Mesenchymal stem cell (in vitro differentiated cells and primary cell): ENCODE measurements at regions not wholly inside any gene's neighbourhood (a gene's known extent, or its start where the extent isn't known, plus 50 kb on each side); places are given as distances from the start of the nearest gene placed in this dataset.

Experiments
- DNase-seq: peaks from one replicate; pipeline ENCODE4 v3.0.0-alpha.2; 2013
- H2AFZ ChIP-seq: one replicate; pipeline ENCODE4 v1.6.1; 2013; ENCODE audit warnings: low read depth, mild to moderate bottlenecking, control low read depth, inconsistent platforms, low read length, moderate library complexity
- H2AK5ac ChIP-seq: 2 replicates; pipeline ENCODE4 v1.6.1; 2013; ENCODE audit warnings: low read length, moderate library complexity, mild to moderate bottlenecking, inconsistent platforms; ENCODE audit not compliant: severe bottlenecking
- H2BK120ac ChIP-seq: one replicate; pipeline ENCODE4 v1.6.1; 2013; ENCODE audit warnings: low read depth, mild to moderate bottlenecking, inconsistent platforms, low read length, moderate library complexity
- H2BK12ac ChIP-seq, 2 experiments: one replicate each; pipeline ENCODE4 v1.6.1; 2013; ENCODE audit warnings: inconsistent platforms in 2 of 2, low read length in 2 of 2, mild to moderate bottlenecking in 2 of 2, moderate library complexity in 2 of 2, control low read depth in 1 of 2
- H2BK15ac ChIP-seq: one replicate; pipeline ENCODE4 v1.6.1; 2013; ENCODE audit warnings: mild to moderate bottlenecking, low read depth, inconsistent platforms; ENCODE audit not compliant: poor library complexity, severe bottlenecking
- H2BK5ac ChIP-seq: 2 replicates; pipeline ENCODE4 v1.6.1; 2013; ENCODE audit warnings: low read depth, mild to moderate bottlenecking, low read length, control low read depth, inconsistent platforms; ENCODE audit not compliant: poor library complexity, severe bottlenecking
- H3K14ac ChIP-seq, 2 experiments: one replicate each; pipeline ENCODE4 v1.6.1; 2013; ENCODE audit warnings: inconsistent platforms in 2 of 2, low read length in 2 of 2, control low read depth in 1 of 2, mild to moderate bottlenecking in 1 of 2, moderate library complexity in 1 of 2
- H3K18ac ChIP-seq, 2 experiments: one replicate each; pipeline ENCODE4 v1.6.1; 2013; ENCODE audit warnings: inconsistent platforms in 2 of 2, low read length in 2 of 2, control low read depth in 1 of 2, low read depth in 1 of 2, mild to moderate bottlenecking in 1 of 2
- H3K23ac ChIP-seq, 2 experiments: one replicate each; pipeline ENCODE4 v1.6.1; 2013; ENCODE audit warnings: inconsistent platforms in 2 of 2, low read length in 2 of 2, mild to moderate bottlenecking in 2 of 2, moderate library complexity in 2 of 2, control low read depth in 1 of 2
- H3K27ac ChIP-seq: 2 replicates; pipeline ENCODE4 v1.5.1; 2013; ENCODE audit warnings: mild to moderate bottlenecking, moderate library complexity, low read length, control low read depth, inconsistent platforms; ENCODE audit not compliant: poor library complexity, severe bottlenecking
- H3K27me3 ChIP-seq, 2 experiments: 2 replicates each; pipeline versions ENCODE4 v1.6.1 to v1.7.0; 2013; ENCODE audit warnings: low read length in 2 of 2, mild to moderate bottlenecking in 2 of 2, moderate library complexity in 2 of 2, control low read depth in 1 of 2, inconsistent platforms in 1 of 2; ENCODE audit not compliant: control insufficient read depth in 1 of 2, insufficient read depth in 1 of 2
- H3K36me3 ChIP-seq, 2 experiments: 2 replicates each; pipeline versions ENCODE4 v1.6.1 to v1.7.0; 2013; ENCODE audit warnings: low read length in 2 of 2, control low read depth in 1 of 2, inconsistent platforms in 1 of 2, low read depth in 1 of 2, mild to moderate bottlenecking in 1 of 2; ENCODE audit not compliant: insufficient read depth in 2 of 2, control insufficient read depth in 1 of 2
- H3K4ac ChIP-seq, 2 experiments: one replicate each; pipeline ENCODE4 v1.6.1; 2013; ENCODE audit warnings: inconsistent platforms in 2 of 2, low read length in 2 of 2, mild to moderate bottlenecking in 2 of 2, moderate library complexity in 2 of 2, control low read depth in 1 of 2, low read depth in 1 of 2
- H3K4me1 ChIP-seq: 2 replicates; pipeline ENCODE4 v1.6.1; 2013; ENCODE audit warnings: low read depth, low read length, control low read depth; ENCODE audit not compliant: control insufficient read depth, insufficient read depth
- H3K4me2 ChIP-seq: 2 replicates; pipeline ENCODE4 v1.6.1; 2013; ENCODE audit warnings: low read length, mild to moderate bottlenecking, inconsistent platforms; ENCODE audit not compliant: poor library complexity, severe bottlenecking
- H3K4me3 ChIP-seq, 2 experiments: 2 replicates each; pipeline versions ENCODE4 v1.5.1 to v1.7.0; 2013; ENCODE audit warnings: low read length in 2 of 2, mild to moderate bottlenecking in 2 of 2, control low read depth in 1 of 2, low read depth in 1 of 2; ENCODE audit not compliant: insufficient read depth in 1 of 2
- H3K79me1 ChIP-seq: replicated peaks from 2 replicates; pipeline ENCODE4 v1.6.1; 2013; ENCODE audit warnings: mild to moderate bottlenecking, control low read depth, low read length, inconsistent platforms; ENCODE audit not compliant: poor library complexity, severe bottlenecking
- H3K9ac ChIP-seq: 2 replicates; pipeline ENCODE4 v1.7.0; 2013; ENCODE audit warnings: mild to moderate bottlenecking, low read length, moderate library complexity
- H3K9me3 ChIP-seq: 2 replicates; pipeline ENCODE4 v1.7.0; 2013; ENCODE audit warnings: mild to moderate bottlenecking, low read length; ENCODE audit not compliant: control insufficient read depth
- H4K8ac ChIP-seq: one replicate; pipeline ENCODE4 v1.6.1; 2013; ENCODE audit warnings: inconsistent platforms, mild to moderate bottlenecking, low read length, moderate library complexity
- H4K91ac ChIP-seq: one replicate; pipeline ENCODE4 v1.6.1; 2013; ENCODE audit warnings: mild to moderate bottlenecking, low read length, inconsistent platforms
- WGBS: methylation state at CpG from one replicate; pipeline ENCODE4 v1.1.7; 2013; ENCODE audit warnings: mixed read lengths; 5-methylcytosine and 5-hydroxymethylcytosine counted together

DNA sequence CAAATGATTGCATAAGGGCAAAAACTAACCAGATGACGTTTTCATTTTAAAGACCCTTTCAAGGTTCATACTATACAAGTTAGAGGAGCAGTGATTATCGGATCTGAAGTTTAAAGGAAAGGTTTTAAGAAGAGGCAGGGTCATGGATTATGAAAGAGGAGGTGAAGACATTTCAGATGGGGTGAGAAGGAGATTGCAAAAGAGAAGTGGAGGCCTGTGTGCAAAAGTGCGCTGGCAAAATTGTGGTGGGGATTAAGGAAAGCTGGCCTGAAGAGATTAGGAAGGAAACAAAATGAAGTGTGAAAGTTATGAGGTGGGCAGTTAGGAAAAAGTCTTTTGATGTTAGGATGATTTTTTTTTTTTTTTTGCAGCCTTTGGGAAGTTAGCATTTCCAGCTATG, 935.7 kb upstream of the FAM98A start:
- Histone ChIP-seq H3K9me3 (peaks cover 30% of the 10 kb centered on the region), H3K4me3 (no peak overlapping the region), H3K79me1 (no peaks in the 10 kb centered on the region), H2BK120ac (no peak overlapping the region), H2AFZ (no peak overlapping the region), H3K27ac (no peak overlapping the region), H3K9ac (no peak overlapping the region), H2AK5ac (no peak overlapping the region), H2BK5ac (no peak overlapping the region), H2BK12ac (no peak overlapping the region), H3K23ac (no peak overlapping the region), H3K27me3 (no peaks in the 10 kb centered on the region), H4K8ac (no peak overlapping the region), H3K4me1 (no peaks in the 10 kb centered on the region), H3K36me3 (no peaks in the 10 kb centered on the region), H3K14ac (no peak overlapping the region), H4K91ac (no peak overlapping the region), H3K18ac (no peak overlapping the region), H3K4me2 (no peak overlapping the region), H2BK15ac (no peak overlapping the region), H3K4ac (no peak overlapping the region)
- WGBS, result 66% methylated on average over 2 of the region's 3 CpGs
- no peak for DNase-seq

DNA sequence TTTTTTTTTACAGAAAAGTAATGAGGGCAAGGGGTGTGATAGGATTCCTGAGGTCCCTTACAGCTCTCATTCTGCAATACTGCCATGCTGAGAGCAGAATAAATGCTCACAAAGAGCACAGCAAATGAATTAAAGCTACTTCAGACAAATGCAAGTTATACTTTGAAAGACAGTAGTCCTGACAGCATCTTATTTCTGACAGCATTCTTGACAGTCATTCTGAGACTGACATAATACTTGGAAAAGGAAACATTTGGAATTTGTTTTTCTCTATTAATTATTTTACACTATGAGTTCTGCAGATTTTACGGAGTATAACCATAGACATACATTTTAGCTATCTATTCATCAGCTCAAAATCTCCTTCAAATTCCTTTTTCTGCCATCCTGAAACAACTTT, 935.2 kb upstream of the FAM98A start:
- no peak overlapping the region for H3K27ac ChIP-seq
- H2BK120ac ChIP-seq, result no peak overlapping the region
- no peak for DNase-seq
- H3K9ac ChIP-seq, result no peak overlapping the region
- no peak overlapping the region for H4K91ac ChIP-seq
- H2AFZ ChIP-seq, result no peak overlapping the region
- H3K23ac ChIP-seq, result no peak overlapping the region
- H4K8ac ChIP-seq, result no peak overlapping the region
- H3K18ac ChIP-seq, result no peak overlapping the region
- no peak overlapping the region for H2BK12ac ChIP-seq
- no peaks in the 10 kb centered on the region for H3K4me1 ChIP-seq
- no peak overlapping the region for H3K4me2 ChIP-seq
- H3K27me3 ChIP-seq, result no peaks in the 10 kb centered on the region
- no peaks in the 10 kb centered on the region for H3K36me3 ChIP-seq
- no peak overlapping the region for H2AK5ac ChIP-seq
- no peak overlapping the region for H2BK15ac ChIP-seq
- no peak overlapping the region for H3K4me3 ChIP-seq
- peaks cover 26% of the 10 kb centered on the region for H3K9me3 ChIP-seq
- H2BK5ac ChIP-seq, result no peak overlapping the region
- WGBS, result 90% methylated on average over 1 of the region's 1 CpG
- no peak overlapping the region for H3K4ac ChIP-seq
- H3K14ac ChIP-seq, result no peak overlapping the region
- no peaks in the 10 kb centered on the region for H3K79me1 ChIP-seq

- Histone ChIP-seq H2BK15ac (no peak overlapping the region), H3K27me3 (no peaks in the 10 kb centered on the region), H3K79me1 (no peaks in the 10 kb centered on the region), H3K14ac (no peak overlapping the region), H3K9me3 (peaks cover 21% of the 10 kb centered on the region), H3K18ac (no peak overlapping the region), H3K27ac (no peak overlapping the region), H2AK5ac (no peak overlapping the region), H2BK12ac (no peak overlapping the region), H3K4me3 (no peak overlapping the region), H4K91ac (no peak overlapping the region), H2AFZ (no peak overlapping the region), H3K4me2 (no peak overlapping the region), H3K36me3 (no peaks in the 10 kb centered on the region), H2BK5ac (no peak overlapping the region), H4K8ac (no peak overlapping the region), H2BK120ac (no peak overlapping the region), H3K4me1 (no peaks in the 10 kb centered on the region), H3K4ac (no peak overlapping the region), H3K9ac (no peak overlapping the region), H3K23ac (no peak overlapping the region)
- DNase-seq, result no peak
- WGBS, result 87% methylated on average over 2 of the region's 3 CpGs
Observed at GRCh38 chr2:34533585-34534183, 934.6 kb upstream of the FAM98A start.

DNA sequence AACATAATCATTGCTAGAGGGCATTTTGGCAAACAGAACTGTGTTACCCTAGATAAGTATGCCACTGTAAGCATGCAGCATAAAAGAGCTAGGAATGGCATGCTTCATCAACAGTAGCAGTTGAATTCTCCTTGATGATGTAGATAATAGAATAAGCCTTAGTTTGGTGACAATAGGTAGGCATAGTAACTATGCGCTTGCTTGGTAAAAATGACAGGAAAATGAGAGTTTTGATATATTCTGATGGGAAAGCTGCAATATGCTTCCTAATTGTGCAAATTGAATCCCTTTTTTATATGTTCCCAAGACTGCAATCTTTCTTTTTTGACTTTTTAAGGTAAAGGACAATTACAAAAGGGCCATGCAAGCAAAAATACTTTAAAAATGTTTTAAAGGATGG, 930.9 kb upstream of the FAM98A start:
- H3K4ac ChIP-seq, result no peak overlapping the region
- H3K27ac ChIP-seq, result no peak overlapping the region
- H3K18ac ChIP-seq, result no peak overlapping the region
- H3K9ac ChIP-seq, result no peak overlapping the region
- H2BK15ac ChIP-seq, result no peak overlapping the region
- no peak overlapping the region for H4K91ac ChIP-seq
- H3K4me1 ChIP-seq, result no peaks in the 10 kb centered on the region
- no peaks in the 10 kb centered on the region for H3K36me3 ChIP-seq
- H2BK120ac ChIP-seq, result no peak overlapping the region
- H3K14ac ChIP-seq, result no peak overlapping the region
- H2BK12ac ChIP-seq, result no peak overlapping the region
- H2AK5ac ChIP-seq, result no peak overlapping the region
- H2AFZ ChIP-seq, result no peak overlapping the region
- DNase-seq, result no peak
- 91% methylated on average over 1 of the region's 1 CpG for WGBS
- H3K4me2 ChIP-seq, result no peak overlapping the region
- H3K9me3 ChIP-seq, result no peaks in the 10 kb centered on the region
- no peaks in the 10 kb centered on the region for H3K27me3 ChIP-seq
- no peak overlapping the region for H3K23ac ChIP-seq
- H2BK5ac ChIP-seq, result no peak overlapping the region
- no peaks in the 10 kb centered on the region for H3K79me1 ChIP-seq
- H4K8ac ChIP-seq, result no peak overlapping the region
- no peak overlapping the region for H3K4me3 ChIP-seq
